ENCODE measurements at regions not wholly inside any gene's neighbourhood (a gene's known extent, or its start where the extent isn't known, plus 50 kb on each side); places are given as distances from the start of the nearest gene placed in this dataset.

DNA sequence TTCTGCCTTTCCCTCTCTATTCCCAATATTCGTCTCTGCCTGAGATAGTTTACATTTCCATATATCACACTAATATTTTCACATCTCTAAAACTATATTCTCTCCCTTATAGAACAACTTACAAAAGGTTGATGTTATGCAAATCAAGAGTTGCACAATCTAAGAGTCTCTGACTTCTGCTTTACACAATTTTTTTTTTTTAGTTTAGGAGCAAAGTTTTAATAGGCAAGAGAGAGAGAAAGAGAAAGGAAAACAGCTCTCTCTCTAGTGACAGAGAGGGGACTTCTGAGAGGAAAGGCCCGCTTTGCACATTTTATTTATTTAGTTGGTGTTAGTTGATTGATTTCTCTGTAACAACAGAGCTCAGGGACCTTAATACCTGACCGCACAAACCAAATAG, 380.2 kb downstream of the TXNL1 start:
- TF ChIP-seq, protein P1, sequence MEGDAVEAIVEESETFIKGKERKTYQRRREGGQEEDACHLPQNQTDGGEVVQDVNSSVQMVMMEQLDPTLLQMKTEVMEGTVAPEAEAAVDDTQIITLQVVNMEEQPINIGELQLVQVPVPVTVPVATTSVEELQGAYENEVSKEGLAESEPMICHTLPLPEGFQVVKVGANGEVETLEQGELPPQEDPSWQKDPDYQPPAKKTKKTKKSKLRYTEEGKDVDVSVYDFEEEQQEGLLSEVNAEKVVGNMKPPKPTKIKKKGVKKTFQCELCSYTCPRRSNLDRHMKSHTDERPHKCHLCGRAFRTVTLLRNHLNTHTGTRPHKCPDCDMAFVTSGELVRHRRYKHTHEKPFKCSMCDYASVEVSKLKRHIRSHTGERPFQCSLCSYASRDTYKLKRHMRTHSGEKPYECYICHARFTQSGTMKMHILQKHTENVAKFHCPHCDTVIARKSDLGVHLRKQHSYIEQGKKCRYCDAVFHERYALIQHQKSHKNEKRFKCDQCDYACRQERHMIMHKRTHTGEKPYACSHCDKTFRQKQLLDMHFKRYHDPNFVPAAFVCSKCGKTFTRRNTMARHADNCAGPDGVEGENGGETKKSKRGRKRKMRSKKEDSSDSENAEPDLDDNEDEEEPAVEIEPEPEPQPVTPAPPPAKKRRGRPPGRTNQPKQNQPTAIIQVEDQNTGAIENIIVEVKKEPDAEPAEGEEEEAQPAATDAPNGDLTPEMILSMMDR (IDR thresholded peaks at IDR 0.05): no peak
- TF ChIP-seq SIN3A (IDR thresholded peaks at IDR 0.05; ENCODE audit: borderline replicate concordance, insufficient read depth, low read depth, low read length): no peak
- no peak for TF ChIP-seq POLR2AphosphoS5 (IDR thresholded peaks at IDR 0.05; ENCODE audit: low read depth, low read length)

Data from Panc1 (cell line).